ENCODE measurements at regions not wholly inside any gene's neighbourhood (a gene's known extent, or its start where the extent isn't known, plus 50 kb on each side); places are given as distances from the start of the nearest gene placed in this dataset.
"Not testable (repeated sequence)": the region's sequence is repeated elsewhere in the genome, so short reads cannot be mapped to it uniquely, and the experiment has no call there.

- TF ChIP-seq, protein P1, sequence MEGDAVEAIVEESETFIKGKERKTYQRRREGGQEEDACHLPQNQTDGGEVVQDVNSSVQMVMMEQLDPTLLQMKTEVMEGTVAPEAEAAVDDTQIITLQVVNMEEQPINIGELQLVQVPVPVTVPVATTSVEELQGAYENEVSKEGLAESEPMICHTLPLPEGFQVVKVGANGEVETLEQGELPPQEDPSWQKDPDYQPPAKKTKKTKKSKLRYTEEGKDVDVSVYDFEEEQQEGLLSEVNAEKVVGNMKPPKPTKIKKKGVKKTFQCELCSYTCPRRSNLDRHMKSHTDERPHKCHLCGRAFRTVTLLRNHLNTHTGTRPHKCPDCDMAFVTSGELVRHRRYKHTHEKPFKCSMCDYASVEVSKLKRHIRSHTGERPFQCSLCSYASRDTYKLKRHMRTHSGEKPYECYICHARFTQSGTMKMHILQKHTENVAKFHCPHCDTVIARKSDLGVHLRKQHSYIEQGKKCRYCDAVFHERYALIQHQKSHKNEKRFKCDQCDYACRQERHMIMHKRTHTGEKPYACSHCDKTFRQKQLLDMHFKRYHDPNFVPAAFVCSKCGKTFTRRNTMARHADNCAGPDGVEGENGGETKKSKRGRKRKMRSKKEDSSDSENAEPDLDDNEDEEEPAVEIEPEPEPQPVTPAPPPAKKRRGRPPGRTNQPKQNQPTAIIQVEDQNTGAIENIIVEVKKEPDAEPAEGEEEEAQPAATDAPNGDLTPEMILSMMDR (conservative IDR thresholded peaks at IDR 0.05; ENCODE audit: low read length), result no peak
- DNase-seq (ENCODE audit: low read depth), result no peak
- H3K4me3 ChIP-seq (ENCODE audit: low read length), result no peak overlapping the region
Measured at GRCh38 chr13:43964698-43965458, 85.2 kb downstream of the LACC1 start.

GRCh38 chr13:43965459-43965845, 85.7 kb downstream of the LACC1 start:
- TF ChIP-seq, protein P1 (conservative IDR thresholded peaks at IDR 0.05; ENCODE audit: low read length), result no peak
- no peak overlapping the region for H3K4me3 ChIP-seq (ENCODE audit: low read length)
- no peak for DNase-seq (ENCODE audit: low read depth)

- H3K4me3 ChIP-seq (ENCODE audit: low read length); DNase-seq (ENCODE audit: low read depth): not testable (repeated sequence)
Measured at GRCh38 chr13:43968251-43968942, 88.7 kb downstream of the LACC1 start.

DNA sequence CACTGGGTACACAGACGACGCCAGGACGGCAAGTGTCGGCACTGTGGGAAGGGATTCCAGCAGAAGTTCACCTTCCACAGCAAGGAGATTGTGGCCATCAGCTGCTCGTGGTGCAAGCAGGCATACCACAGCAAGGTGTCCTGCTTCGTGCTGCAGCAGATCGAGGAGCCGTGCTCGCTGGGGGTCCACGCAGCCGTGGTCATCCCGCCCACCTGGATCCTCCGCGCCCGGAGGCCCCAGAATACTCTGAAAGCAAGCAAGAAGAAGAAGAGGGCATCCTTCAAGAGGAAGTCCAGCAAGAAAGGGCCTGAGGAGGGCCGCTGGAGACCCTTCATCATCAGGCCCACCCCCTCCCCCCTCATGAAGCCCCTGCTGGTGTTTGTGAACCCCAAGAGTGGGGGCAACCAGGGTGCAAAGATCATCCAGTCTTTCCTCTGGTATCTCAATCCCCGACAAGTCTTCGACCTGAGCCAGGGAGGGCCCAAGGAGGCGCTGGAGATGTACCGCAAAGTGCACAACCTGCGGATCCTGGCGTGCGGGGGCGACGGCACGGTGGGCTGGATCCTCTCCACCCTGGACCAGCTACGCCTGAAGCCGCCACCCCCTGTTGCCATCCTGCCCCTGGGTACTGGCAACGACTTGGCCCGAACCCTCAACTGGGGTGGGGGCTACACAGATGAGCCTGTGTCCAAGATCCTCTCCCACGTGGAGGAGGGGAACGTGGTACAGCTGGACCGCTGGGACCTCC, 89.4 kb downstream of the LACC1 start:
- not testable (repeated sequence) for DNase-seq (ENCODE audit: low read depth); H3K4me3 ChIP-seq (ENCODE audit: low read length)

- DNase-seq (ENCODE audit: low read depth), result not testable (repeated sequence)
Measured at GRCh38 chr13:43969919-43970318, 90.2 kb downstream of the LACC1 start.

DNA sequence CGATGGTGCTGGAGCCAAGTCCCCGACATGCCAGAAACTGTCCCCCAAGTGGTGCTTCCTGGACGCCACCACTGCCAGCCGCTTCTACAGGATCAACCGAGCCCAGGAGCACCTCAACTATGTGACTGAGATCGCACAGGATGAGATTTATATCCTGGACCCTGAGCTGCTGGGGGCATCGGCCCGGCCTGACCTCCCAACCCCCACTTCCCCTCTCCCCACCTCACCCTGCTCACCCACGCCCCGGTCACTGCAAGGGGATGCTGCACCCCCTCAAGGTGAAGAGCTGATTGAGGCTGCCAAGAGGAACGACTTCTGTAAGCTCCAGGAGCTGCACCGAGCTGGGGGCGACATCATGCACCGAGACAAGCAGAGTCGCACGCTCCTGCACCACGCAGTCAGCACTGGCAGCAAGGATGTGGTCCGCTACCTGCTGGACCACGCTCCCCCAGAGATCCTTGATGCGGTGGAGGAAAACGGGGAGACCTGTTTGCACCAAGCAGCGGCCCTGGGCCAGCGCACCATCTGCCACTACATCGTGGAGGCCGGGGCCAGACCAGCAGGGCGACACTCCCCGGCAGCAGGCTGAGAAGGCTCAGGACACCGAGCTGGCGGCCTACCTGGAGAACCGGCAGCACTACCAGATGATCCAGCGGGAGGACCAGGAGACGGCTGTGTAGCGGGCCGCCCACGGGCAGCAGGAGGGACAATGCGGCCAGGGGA, 91.0 kb downstream of the LACC1 start:
- H3K4me3 ChIP-seq (ENCODE audit: low read length); DNase-seq (ENCODE audit: low read depth): not testable (repeated sequence)

More at GRCh38 chr13:43969919-43970318, 90.2 kb downstream of the LACC1 start:
- not testable (repeated sequence) for H3K4me3 ChIP-seq (ENCODE audit: low read length)

DNA sequence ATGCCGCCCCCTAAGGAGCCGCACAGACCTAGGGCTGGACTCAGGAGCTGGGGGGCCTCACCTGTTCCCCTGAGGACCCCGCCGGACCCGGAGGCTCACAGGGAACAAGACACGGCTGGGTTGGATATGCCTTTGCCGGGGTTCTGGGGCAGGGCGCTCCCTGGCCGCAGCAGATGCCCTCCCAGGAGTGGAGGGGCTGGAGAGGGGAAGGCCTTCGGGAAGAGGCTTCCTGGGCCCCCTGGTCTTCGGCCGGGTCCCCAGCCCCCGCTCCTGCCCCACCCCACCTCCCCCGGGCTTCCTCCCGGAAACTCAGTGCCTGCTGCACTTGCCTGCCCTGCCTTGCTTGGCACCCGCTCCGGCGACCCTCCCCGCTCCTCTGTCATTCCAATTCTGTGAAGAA, 91.6 kb downstream of the LACC1 start:
- H3K4me3 ChIP-seq (ENCODE audit: low read length); DNase-seq (ENCODE audit: low read depth): not testable (repeated sequence)

- DNase-seq (ENCODE audit: low read depth), result no peak
- TF ChIP-seq, protein P1 (conservative IDR thresholded peaks at IDR 0.05; ENCODE audit: low read length), result no peak
Measured at GRCh38 chr13:43977911-43978310, 98.2 kb downstream of the LACC1 start.

DNA sequence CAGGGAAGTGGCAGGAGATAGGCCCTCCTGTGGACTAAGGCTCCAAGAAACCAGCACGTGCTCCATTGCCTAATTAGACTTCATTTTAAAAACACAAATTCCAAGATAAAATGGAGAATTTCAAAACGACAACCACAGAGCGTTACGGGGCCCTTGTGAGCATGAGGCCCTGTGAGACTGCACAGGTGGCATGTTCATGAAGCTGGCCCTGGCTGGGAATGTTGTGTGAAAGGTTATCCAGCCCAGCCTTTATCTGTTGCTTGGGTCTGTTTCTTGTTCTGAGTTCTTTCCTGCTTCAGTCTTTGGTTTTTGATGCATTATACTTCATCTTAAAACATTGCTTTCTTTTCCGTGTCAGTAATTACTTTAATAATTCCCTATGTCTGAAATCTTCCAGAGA, 99.0 kb downstream of the LACC1 start:
- TF ChIP-seq, protein P1 (conservative IDR thresholded peaks at IDR 0.05; ENCODE audit: low read length), result no peak
- no peak overlapping the region for H3K4me3 ChIP-seq (ENCODE audit: low read length)
- DNase-seq (ENCODE audit: low read depth), result no peak

More at GRCh38 chr13:43977911-43978310, 98.2 kb downstream of the LACC1 start:
- H3K4me3 ChIP-seq (ENCODE audit: low read length), result no peak overlapping the region

Measured in AG10803 (cell line).